Muscle of back (tissue), 3 donors: ENCODE measurements at regions not wholly inside any gene's neighbourhood (a gene's known extent, or its start where the extent isn't known, plus 50 kb on each side); places are given as distances from the start of the nearest gene placed in this dataset.

ENCODE experiments used
- DNase-seq, 3 donors: peaks; one replicate each; pipeline versions ENCODE4 v3.0.0 to v3.0.0-alpha.2; 2013

DNA sequence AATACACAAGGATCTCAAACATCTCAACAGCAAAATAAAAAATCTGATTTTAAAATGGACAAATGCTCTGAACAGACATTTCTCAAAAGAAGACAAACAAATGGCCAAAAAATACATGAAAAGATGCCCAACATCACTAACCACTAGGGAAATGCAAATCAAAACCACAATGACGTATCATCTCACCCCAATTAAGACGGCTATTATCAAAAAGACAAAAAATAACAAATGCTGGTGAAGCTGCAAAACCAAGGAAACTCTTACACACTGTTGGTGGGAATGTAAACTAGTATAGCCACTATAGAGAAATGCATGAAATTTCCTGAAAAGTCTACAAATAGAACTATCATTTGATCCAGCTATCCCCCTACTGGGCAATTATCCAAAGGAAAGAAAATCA, 145.0 kb downstream of the BTG1 start:
- DNase-seq, result no peak

DNA sequence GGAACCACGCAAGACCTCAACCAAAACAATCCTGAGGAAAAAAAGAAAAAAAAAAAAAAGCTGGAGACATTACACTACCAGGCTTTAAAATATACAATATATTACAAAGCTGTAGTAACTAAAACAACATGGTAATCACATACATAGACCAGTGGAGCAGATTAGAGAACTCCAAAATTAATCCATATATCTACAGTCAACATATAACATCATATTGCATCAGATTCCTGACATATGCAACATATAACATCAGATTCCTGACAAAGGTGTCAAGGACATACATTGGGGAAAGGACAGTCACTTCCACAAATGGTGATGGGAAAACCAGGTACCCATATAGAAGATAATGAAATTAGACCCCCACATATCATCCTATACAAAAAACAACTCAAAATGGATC, 145.8 kb downstream of the BTG1 start:
- no peak for DNase-seq

DNA sequence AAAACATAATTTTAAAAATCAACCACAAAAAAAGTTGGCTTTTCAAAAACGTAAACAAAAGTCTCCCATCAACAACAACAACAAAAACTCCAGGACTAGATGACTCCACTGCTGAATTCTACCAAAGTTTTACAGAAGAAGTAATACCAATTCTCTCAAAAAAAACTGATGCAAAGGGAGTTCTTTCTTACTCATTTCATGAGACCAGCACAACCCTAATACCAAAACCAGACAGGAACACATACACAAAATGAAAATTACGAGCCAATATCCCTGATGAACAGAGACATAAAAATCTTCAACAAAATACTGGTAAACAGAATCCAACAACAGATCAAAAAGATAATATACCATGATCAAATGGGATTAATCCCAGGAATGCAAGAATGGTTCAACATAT, 147.3 kb downstream of the BTG1 start:
- no peak for DNase-seq

DNA sequence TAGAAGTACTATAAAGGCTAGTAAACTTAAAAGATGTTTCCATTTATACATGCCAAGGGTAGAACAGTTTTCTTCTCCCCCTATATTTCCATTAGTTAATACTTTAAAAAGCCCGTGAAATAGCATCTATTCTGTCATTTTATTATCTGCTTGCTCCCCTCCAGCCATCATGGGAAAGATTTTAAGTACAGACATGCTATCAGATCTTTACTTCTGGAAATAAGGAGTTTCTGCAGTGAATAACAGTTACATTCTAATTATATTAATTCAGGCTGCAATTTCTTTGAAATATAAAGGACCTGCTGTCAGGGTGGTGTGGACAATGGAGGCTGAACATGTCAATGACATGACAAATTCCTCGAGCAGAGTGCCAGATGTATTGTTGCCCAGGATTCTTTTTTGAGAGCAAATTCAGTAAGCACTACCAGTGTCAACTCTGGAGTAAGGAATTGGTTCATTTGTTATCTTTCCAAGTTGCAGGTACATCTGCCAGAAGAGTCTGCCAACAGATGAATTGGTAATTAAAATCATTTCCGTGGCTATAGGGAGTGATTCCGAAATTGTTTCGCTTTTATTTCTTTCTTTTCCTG, 151.3 kb downstream of the BTG1 start:
- DNase-seq, result no peak

DNA sequence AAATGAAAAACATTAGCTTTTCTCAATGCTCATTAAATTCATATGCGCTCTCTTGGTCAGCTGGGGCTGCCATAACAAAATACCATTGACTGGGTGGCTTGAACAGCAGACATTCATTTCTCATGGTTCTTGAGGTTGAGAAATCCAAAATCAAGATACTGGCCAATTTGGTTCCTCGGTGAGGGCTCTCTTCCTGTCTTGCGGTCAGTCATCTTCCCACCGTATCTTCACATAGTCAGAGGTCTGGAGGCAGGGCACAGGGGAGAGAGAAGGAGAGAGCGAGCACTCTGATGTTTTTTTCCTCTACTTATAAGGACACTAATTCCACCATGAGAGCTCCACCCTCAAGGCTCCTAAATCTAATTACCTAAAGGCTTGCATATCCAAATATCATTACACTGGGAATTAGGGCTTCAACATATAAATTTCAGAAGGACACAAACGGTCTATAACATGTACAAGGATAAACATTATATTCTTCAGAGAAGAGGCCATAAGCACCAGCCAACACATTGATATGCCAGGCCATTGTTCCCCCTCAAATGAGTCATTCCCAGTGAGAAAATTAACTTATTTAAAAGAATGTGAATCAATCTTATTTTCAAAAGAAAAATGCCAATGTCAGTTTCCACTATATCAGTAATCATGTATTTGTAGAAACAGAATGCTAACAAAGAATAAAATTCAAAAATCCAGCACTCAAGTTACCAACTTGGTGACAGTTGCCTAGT, 152.2 kb downstream of the BTG1 start:
- DNase-seq, result no peak

DNA sequence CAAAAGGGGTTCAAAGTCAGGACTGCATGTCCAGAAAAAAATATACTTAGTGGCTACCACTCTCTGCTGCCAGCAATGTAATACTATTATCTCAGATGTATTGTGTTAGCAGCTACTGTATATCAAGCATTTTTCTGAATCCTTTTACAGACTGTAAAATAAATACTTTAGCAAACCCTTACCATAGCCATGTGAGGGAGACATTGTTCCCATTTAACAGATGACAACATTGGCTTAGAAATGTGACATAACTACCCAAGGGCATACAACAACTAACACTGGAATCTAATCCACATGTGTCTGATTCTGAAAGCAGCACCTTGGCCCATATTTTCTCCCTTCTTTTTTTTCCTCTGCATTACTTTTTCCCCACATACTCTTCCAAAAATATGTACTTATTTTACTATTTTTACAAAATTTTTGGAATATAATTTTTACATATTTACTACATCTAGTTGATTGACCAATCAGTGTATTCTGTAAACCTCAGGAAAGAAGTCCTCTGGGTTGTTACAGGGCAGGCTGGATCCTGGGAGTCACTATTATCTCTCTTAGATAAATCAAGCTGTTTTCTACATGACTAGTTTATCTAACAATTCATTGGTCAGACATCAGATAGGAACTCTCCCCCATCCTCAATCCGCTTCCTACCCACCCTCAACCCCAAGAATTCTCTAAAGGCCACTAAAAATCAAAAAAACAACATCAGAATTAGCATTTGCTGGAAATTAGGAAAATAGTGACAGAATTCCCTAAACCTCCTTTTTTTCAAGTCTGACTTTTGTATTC, 154.1 kb downstream of the BTG1 start:
- DNase-seq, result peak in 1 of 3 donors; percentile 27

DNA sequence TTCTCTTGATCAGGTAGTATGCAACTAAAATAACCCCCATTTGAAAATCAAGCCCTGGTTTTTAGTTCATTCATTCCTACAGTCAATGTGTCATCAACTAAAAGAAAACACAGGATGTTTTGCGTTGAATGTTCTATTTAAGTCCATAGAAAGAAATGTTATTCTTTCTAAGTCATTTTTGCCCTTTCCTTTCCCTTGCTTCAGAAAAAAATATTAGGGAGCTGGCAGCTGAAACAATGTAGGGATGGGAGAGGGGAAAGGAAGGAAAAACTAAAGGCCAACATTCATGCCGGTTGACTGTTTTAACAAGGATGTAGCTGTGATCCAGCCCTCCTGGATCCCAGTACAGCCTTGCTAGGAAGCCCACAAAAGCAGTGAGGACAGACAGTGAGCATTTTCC, 155.1 kb downstream of the BTG1 start:
- no peak for DNase-seq

DNA sequence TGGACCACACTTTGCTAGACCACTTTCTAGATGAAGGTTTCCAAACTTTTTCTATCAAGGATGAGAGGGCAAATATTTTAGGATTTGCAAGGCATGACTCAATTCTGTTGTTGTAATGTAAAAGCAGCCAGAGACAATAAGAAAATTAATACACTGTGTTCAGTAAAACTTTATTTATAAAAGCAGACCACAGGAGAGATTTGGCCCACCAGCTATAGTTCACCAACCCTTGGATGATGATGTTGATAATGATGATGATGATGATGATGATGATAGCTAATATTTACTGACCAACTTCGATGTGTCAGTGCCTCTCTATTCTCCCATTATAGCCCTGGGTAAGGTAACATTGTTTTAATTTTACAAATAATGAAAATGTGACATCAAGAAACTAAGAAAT, 156.5 kb downstream of the BTG1 start:
- no peak for DNase-seq

DNA sequence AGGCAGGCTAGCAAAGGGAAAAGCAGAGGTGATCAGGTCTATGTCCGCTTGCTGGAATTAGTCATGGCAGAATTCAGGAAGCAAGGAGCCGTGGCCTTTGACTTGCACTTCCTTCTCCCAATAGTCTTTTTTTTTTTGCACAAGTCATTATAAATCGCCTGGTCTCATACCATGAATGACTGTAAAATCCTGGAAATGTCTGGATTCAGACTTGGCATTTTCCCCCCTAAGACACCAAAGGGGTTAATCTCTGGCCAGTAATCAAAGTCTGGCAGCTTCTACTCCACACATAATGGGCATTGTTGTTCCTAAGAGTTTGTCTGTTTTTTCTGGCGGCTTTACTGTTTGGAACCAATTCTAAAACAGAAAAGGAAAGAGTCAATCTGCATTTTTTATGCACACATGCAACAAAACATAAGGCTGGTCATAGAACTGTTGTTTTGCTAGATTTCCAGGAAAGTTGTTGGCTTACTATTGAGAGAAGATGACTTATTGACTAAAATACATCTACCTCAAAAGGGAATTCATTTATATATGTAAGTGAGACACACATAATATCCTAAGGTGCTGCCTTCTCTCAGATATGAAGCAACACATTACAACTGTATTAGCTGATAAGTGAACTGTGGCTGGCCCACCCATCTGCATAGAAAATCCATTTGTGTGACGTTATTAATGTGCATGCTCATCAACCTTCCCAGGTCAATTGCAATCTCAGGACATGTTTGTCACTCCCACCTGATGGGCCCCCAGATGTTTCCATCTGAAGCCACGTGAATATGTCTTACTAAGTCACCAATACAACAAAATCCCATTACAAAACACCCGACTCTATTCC, 157.3 kb downstream of the BTG1 start:
- DNase-seq, result peak in 1 of 3 donors; percentile 38

DNA sequence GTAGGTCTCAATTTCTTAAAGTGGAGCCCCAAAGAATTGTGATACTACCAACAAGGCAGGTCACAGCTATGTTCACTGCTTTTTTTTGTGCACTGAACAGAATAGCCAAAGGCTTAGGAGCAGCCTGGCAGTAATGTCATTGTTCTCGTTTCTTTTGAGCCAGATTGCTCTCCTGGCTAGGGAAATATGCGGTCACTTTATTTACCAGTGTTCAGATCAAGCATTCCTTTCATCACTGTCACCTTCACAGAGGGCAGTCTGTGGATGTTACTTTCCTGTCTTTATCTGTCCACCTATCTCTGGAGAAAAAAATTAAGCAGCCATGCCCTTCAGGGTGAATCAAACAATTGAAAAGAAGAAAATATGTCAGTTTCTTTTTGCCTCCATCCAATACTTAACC, 159.6 kb downstream of the BTG1 start:
- no peak for DNase-seq

DNA sequence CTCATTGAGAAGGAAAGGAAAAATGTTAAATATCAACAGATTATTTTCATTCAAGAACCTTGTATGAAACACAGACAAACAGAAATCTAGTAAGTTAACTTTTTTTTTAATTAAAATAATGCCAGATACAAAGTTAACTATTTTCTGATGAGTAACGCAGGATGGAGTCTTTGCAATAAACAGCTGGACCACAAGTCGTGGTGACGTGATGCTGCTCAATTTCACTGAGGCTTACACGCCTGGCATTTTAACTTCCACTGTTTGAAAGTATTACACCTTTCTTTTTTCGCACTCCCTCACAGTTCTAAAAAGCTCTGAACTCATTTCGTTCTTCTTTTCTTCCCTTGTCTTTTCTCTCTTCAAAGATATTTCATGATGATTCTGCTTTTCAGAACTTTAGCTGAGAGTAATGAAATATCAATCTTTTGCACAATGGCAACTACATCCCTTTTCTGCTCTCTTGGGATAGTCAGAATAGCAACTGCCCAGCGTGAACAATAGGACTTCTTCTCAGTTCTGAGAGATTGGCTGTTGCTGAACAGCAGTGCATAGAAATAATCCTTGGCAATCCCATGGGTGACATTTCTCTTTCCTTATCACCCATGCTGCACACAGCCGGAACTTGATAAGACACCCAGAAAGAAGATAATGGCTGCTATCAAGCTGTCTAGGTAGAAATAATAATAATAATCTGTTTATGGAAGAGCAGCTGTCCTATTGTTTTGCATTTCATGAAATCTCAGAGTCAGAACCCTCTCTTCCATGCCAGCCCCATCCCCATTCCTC, 160.5 kb downstream of the BTG1 start:
- DNase-seq, result peak in 1 of 3 donors; percentile 28

DNA sequence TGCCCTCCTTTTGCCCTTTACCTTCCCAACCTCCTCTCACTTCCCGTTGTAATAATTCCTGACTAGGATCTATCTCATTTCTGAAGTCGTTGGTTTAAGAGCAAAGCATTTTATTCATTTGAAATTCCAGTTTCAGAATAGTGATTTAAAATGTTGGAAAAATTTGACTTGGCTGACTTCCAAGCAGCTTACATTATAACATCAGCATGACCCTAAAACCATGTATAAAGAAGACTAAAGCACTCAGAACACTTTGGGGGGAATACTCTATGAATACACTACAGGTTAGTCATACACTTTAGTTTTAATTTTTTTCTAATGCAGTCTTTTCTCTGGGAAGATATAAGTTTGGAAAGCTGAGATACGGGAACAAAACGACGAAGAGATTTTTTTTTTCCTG, 161.1 kb downstream of the BTG1 start:
- peak; percentile 31 to 66 (median 59) for DNase-seq

DNA sequence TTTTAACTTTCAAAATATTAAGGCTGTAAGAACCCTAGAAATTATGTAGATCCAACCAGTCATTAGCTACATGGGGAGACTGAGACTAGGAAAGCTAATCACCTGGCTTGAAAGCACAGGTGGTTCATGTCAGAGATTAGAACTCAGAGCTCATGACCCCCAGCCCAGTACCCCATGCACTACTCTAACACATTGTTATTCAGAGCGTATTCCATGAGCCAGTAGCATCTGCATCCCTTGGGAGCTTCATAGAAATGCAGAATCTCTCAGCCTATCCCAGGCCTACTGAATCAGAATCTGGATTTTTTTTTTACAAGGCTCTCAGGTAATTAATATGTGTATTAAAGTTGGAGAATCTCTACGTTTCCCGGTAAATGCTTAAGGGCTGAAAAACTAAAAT, 161.7 kb downstream of the BTG1 start:
- no peak for DNase-seq

DNA sequence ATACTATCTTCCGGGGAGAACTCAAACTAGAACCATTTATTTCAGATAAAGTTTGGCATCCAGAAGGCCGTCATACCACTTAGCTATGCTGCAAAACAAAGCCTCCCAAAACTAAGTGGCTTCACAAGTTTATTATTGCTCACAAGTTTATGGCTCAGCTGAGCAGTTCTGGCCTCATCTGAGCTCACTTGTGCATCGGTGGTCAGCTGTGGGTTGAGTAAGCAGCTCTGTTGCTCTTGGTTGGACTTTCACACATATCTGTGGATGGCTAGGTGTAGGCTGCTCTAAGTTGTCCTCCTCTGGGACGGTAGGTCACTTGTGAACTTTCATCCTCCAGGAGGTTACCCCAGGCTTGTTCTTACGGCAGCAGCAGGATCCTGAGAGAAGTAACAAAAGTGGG, 162.7 kb downstream of the BTG1 start:
- no peak for DNase-seq

DNA sequence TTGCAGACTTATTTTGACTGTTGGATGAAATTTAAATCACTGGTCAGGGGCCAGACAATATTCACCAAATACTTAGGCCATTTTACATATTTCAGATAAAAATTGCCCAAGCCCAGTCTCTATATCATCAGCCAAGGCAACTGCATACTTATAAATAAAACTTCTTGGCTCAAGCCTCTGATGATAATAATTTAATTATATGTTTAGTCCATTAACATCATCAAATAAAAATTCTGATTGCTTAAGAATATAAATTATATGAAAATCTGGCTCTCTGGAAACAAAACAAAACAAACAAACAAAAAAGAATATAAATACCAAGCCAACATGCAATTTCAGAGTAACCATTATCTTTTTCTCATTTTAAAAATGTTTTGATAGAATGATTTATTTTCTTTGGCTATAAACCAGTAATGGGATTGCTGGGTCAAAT, 165.2 kb downstream of the BTG1 start:
- DNase-seq, result no peak

DNA sequence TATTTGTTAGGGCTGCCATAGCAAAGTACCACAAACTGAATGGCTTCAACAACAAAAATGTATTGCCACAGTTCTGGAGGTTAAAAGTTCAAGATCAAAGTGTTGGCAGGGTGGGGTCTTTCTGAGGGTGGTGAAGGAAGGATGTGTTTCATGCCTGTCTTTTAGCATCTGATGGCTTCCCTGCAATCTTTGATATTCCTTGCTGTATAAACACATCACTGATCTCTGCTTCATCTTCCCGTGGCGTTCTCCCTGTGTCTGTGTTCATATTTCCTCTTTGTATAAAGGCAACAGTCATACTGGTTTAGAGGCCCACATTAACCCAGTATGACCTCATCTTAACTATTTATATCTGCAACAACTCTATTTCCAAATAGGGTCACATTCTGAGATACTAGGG, 167.5 kb downstream of the BTG1 start:
- no peak for DNase-seq

DNA sequence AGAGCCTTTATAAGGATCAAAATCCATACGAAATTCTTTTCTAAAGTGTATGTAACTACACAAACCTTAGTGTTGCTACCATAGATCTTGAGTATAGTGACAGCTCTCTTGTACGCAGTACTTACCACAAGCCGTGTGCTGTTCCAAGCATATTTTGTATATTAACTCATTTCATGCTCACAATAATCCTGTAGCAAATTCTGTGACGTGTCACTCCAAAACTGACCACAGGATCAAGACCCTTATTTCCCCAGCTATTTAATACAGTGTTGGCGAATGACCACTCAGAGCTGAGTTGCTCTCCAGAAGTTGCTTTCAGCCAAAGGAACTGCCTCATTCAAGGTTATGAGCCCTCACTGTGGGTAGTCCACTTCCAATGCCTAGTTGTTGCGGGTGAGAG, 169.8 kb downstream of the BTG1 start:
- DNase-seq, result no peak

DNA sequence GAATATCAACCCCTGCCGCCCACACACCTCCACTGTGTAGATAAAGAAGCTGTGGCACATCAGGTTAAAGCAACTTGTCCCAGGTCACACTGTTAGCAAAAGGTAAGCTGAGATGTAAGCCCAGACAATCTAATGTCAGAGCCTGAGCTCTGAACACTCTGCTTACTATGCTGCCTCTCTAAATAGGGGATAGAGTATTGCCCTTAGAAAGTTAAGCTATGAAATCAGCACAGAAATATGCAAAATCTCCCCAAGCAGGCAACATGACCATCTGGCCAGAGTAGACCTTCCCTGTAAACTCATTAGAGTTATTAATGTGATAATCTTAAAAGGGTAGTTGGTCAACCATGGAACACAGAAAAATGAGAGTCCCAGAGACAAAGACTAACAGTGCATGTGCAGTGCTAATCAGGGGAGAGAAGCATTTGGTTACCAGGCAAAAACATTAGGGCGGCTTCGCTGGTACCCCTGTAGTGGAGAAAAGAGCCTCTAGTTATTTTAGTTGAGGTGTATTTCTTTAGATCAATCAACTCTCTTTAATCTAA, 171.0 kb downstream of the BTG1 start:
- DNase-seq, result no peak

DNA sequence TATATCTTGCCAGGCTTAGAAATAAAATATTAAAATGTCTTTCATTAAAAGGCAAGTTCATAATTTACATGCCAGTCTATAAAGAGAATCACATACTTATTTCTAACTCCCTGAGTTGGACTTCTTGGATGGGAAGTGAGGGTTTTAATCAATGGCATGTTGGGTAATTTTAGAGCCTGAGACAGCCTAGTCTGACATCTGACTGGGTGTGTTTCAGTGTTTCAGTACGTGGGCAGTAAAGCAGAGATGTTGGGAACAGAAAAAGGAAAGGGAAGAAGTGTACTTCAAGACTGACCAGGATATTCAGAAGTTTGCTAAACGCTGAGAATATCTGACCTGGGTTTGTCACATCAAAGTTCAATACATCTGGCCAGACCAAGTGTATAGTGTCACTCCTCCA, 171.8 kb downstream of the BTG1 start:
- DNase-seq, result no peak

DNA sequence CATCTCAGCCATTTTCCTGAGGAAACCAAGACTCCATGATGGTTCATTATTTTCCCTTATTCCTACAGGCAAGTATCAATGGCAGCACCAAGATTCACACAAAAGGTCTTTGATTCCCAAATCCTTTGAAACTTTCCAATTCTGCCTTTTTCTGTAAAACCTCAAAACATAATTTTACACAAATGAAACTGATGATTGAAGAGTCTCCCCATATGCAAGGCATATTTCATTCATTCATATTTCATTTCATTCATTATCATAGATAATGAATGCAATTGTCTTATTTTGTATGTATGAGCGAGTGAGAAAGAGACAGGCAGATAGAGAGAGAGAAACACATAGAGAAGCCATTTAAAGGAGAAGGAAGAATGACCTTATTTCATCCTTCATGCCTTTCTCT, 172.8 kb downstream of the BTG1 start:
- no peak for DNase-seq

DNA sequence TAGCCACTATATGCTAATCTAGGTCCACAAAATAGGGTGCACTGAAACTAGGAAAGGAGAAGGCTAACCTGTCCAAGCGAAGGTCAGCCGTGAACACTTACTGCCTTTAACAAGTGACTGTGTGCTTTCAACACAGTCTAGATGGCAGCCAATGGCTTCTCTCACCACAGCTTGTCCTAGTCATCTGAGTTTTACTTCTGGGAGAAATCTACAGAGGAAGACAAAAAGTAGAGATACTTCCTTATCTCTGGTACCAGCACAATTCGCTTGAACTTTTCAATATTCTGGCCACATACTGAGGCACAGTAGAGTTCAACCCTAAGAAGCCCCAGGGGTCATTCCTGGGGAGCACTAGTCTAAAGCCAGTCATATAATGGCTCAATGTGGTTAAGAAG, 176.9 kb downstream of the BTG1 start:
- no peak for DNase-seq
